H1 (cell line): ENCODE measurements at regions not wholly inside any gene's neighbourhood (a gene's known extent, or its start where the extent isn't known, plus 50 kb on each side); places are given as distances from the start of the nearest gene placed in this dataset.

Experiments used
- CTCF ChIA-PET: fragments of 300-600 bp; sonication (Branson Sonifier 250); formaldehyde crosslinking; loops from one replicate; lab custom pipeline; 2021; ENCODE audit not compliant: partially characterized antibody; lab: Charles Lee
- POLR2A ChIA-PET: fragments of 300-600 bp; sonication (Branson Sonifier 250); formaldehyde crosslinking; loops from one replicate; lab custom pipeline; 2021; ENCODE audit warnings: inconsistent platforms; ENCODE audit not compliant: partially characterized antibody; lab: Charles Lee
- DNase-seq, 2 experiments: peaks; one replicate each; pipeline versions ENCODE4 v3.0.0 to v3.0.0-alpha.2; 2010 to 2022; ENCODE audit warnings: low spot score in 2 of 2, low read depth in 1 of 2, mixed read lengths in 1 of 2
- FAIRE-seq: peaks from 2 replicates; lab custom pipeline; 2011; peaks lifted over from hg19 to GRCh38; lab: Jason Lieb, UNC
- H2AFZ ChIP-seq: 2 replicates; pipeline ENCODE4 v1.8.1; 2012; ENCODE audit warnings: low read length, inconsistent platforms
- H2AK5ac ChIP-seq: 2 replicates; pipeline ENCODE4 v1.6.1; 2013; ENCODE audit warnings: low read depth, low read length
- H2BK120ac ChIP-seq: replicated peaks from 2 replicates; pipeline ENCODE3; 2013; ENCODE audit warnings: low read depth, low read length, inconsistent platforms
- H2BK12ac ChIP-seq: 2 replicates; pipeline ENCODE4 v1.6.1; 2013; ENCODE audit warnings: low read depth, low read length
- H2BK15ac ChIP-seq: 2 replicates; pipeline ENCODE4 v1.6.1; 2013; ENCODE audit warnings: low read length
- H2BK20ac ChIP-seq: 2 replicates; pipeline ENCODE4 v1.6.1; 2013; ENCODE audit warnings: low read length
- H2BK5ac ChIP-seq: 2 replicates; pipeline ENCODE4 v1.6.1; 2013; ENCODE audit warnings: low read depth, low read length
- H3K14ac ChIP-seq: 2 replicates; pipeline ENCODE4 v1.6.1; 2013; ENCODE audit warnings: inconsistent platforms; ENCODE audit not compliant: insufficient read length
- H3K18ac ChIP-seq: 2 replicates; pipeline ENCODE4 v1.6.1; 2013; ENCODE audit warnings: low read length; ENCODE audit errors: extremely low read depth
- H3K23ac ChIP-seq: 2 replicates; pipeline ENCODE4 v1.6.1; 2013; ENCODE audit warnings: inconsistent platforms; ENCODE audit not compliant: insufficient read length
- H3K23me2 ChIP-seq: 2 replicates; pipeline ENCODE4 v1.6.1; 2013; ENCODE audit warnings: low read depth, low read length
- H3K27ac ChIP-seq: 2 replicates; pipeline ENCODE4 v1.6.1; 2011; ENCODE audit warnings: low read depth, low read length, inconsistent platforms
- H3K27me3 ChIP-seq, 4 experiments: replicated peaks in 1 of 4; 1 replicate in 1 of 4; 2 replicates in 3 of 4; pipeline versions ENCODE4 v1.6.1 to v1.8.1; 2011 to 2013; ENCODE audit warnings: low read length in 3 of 4, mild to moderate bottlenecking in 3 of 4, inconsistent platforms in 2 of 4, mixed read lengths in 2 of 4, moderate library complexity in 1 of 4; ENCODE audit not compliant: control insufficient read depth in 3 of 4, insufficient read depth in 3 of 4; ENCODE audit errors: extremely low read depth in 1 of 4
- H3K36me3 ChIP-seq, 4 experiments: 2 replicates each; pipeline versions ENCODE4 v1.6.1 to v1.8.1; 2011 to 2013; ENCODE audit warnings: mild to moderate bottlenecking in 4 of 4, low read length in 3 of 4, moderate library complexity in 2 of 4, control low read depth in 1 of 4, inconsistent platforms in 1 of 4; ENCODE audit not compliant: insufficient read depth in 4 of 4, control insufficient read depth in 2 of 4
- H3K4ac ChIP-seq: replicated peaks from 2 replicates; pipeline ENCODE3; 2013; ENCODE audit warnings: low read length, low read depth, mixed read lengths, inconsistent platforms; ENCODE audit not compliant: insufficient read length
- H3K4me1 ChIP-seq, 4 experiments: replicated peaks in 1 of 4; 1 replicate in 1 of 4; 2 replicates in 3 of 4; pipeline versions ENCODE4 v1.6.1 to v1.8.1; 2011 to 2013; ENCODE audit warnings: low read length in 3 of 4, inconsistent platforms in 2 of 4, mixed read lengths in 1 of 4; ENCODE audit not compliant: insufficient read depth in 4 of 4, control insufficient read depth in 3 of 4
- H3K4me2 ChIP-seq, 2 experiments: 2 replicates each; pipeline versions ENCODE4 v1.6.1 to v1.8.1; 2011 to 2013; ENCODE audit warnings: low read depth in 2 of 2, low read length in 2 of 2, control low read depth in 1 of 2, inconsistent platforms in 1 of 2, mild to moderate bottlenecking in 1 of 2; ENCODE audit not compliant: insufficient read depth in 1 of 2
- H3K4me3 ChIP-seq, 4 experiments: fragments of 200-600, 300-600 bp in 1 of 4; sonication (generic), shearing (Covaris generic), sonication (Bioruptor Twin) in 1 of 4; 2 replicates each; pipeline versions ENCODE4 v1.5.1 to v1.8.1; 2011 to 2016; ENCODE audit warnings: low read length in 4 of 4, low read depth in 3 of 4, control low read depth in 2 of 4, inconsistent platforms in 2 of 4, mild to moderate bottlenecking in 2 of 4, mixed read lengths in 1 of 4, moderate library complexity in 1 of 4; ENCODE audit not compliant: insufficient read depth in 2 of 4; ENCODE audit errors: extremely low read depth in 1 of 4
- H3K56ac ChIP-seq: replicated peaks from 2 replicates; pipeline ENCODE3; 2013; ENCODE audit warnings: low read depth, mild to moderate bottlenecking, mixed read lengths, low read length, inconsistent platforms; ENCODE audit not compliant: insufficient read length
- H3K79me1 ChIP-seq: 2 replicates; pipeline ENCODE4 v1.6.1; 2013; ENCODE audit warnings: low read depth, low read length, control low read depth
- H3K79me2 ChIP-seq, 2 experiments: 2 replicates each; pipeline versions ENCODE4 v1.6.1 to v1.8.1; 2012 to 2013; ENCODE audit warnings: low read length in 2 of 2, mild to moderate bottlenecking in 2 of 2, inconsistent platforms in 1 of 2; ENCODE audit not compliant: insufficient read depth in 2 of 2, control insufficient read depth in 1 of 2
- H3K9ac ChIP-seq, 4 experiments: replicated peaks in 1 of 4; 1 replicate in 1 of 4; 2 replicates in 3 of 4; pipeline versions ENCODE4 v1.6.1 to v1.8.1; 2011 to 2013; ENCODE audit warnings: low read depth in 3 of 4, low read length in 3 of 4, control low read depth in 2 of 4, mild to moderate bottlenecking in 2 of 4, moderate library complexity in 2 of 4, inconsistent platforms in 1 of 4; ENCODE audit errors: extremely low read depth in 1 of 4
- H3K9me3 ChIP-seq, 2 experiments: 2 replicates each; pipeline versions ENCODE4 v1.6.1 to v1.8.1; 2012 to 2013; ENCODE audit warnings: mild to moderate bottlenecking in 2 of 2, moderate library complexity in 2 of 2, control low read depth in 1 of 2, inconsistent platforms in 1 of 2, low read depth in 1 of 2, low read length in 1 of 2, mixed read lengths in 1 of 2; ENCODE audit not compliant: insufficient read depth in 2 of 2
- H4K20me1 ChIP-seq, 2 experiments: replicated peaks in 1 of 2; 2 replicates each; pipeline versions ENCODE3 to v1.8.1; 2011 to 2013; ENCODE audit warnings: inconsistent platforms in 2 of 2, low read length in 2 of 2, mild to moderate bottlenecking in 1 of 2; ENCODE audit not compliant: insufficient read depth in 2 of 2, control insufficient read depth in 1 of 2
- H4K5ac ChIP-seq: 2 replicates; pipeline ENCODE4 v1.6.1; 2013; ENCODE audit warnings: low read length, low read depth, mixed read lengths, inconsistent platforms; ENCODE audit not compliant: insufficient read length
- H4K8ac ChIP-seq: 2 replicates; pipeline ENCODE4 v1.8.0; 2013; ENCODE audit warnings: mild to moderate bottlenecking, moderate library complexity, low read length, inconsistent platforms; ENCODE audit not compliant: insufficient read depth; ENCODE audit errors: extremely low read depth
- H4K91ac ChIP-seq: replicated peaks from 2 replicates; pipeline ENCODE3; 2013; ENCODE audit warnings: low read length, mixed read lengths, inconsistent platforms; ENCODE audit not compliant: insufficient read length
- ASH2L ChIP-seq: fragments of 200-600, 300-600 bp; sonication (generic); IDR thresholded peaks from one replicate; pipeline ENCODE4 v1.7.1; 2017; ENCODE audit warnings: low read length
- BCL11A ChIP-seq, 2 experiments: IDR thresholded peaks; one replicate each; pipeline ENCODE4 v1.6.1; 2011; ENCODE audit warnings: low read depth in 2 of 2, low read length in 2 of 2, mild to moderate bottlenecking in 2 of 2
- CHD1 ChIP-seq: IDR thresholded peaks from 2 replicates; pipeline ENCODE4 v1.6.1; 2012; ENCODE audit warnings: low read depth, low read length, improper control_type of control experiment
- EZH2 ChIP-seq: fragments of 200-600 bp; sonication (generic); IDR thresholded peaks from 2 replicates; pipeline ENCODE4 v1.7.1; 2012; ENCODE audit warnings: low read depth, mild to moderate bottlenecking, moderate library complexity, low read length, inconsistent platforms; ENCODE audit not compliant: severe bottlenecking
- MAX ChIP-seq: IDR thresholded peaks from 2 replicates; pipeline ENCODE4 v1.6.1; 2012; ENCODE audit warnings: inconsistent platforms
- POU5F1 ChIP-seq: IDR thresholded peaks from 2 replicates; pipeline ENCODE4 v1.6.1; 2011; ENCODE audit warnings: low read depth, mild to moderate bottlenecking, low read length, moderate library complexity
- RFX5 ChIP-seq: IDR thresholded peaks from 2 replicates; pipeline ENCODE4 v1.6.1; 2011; ENCODE audit warnings: low read depth, low read length, improper control_type of control experiment, borderline replicate concordance
- RXRA ChIP-seq: IDR thresholded peaks from 2 replicates; pipeline ENCODE4 v1.6.1; 2011; ENCODE audit warnings: low read depth, mild to moderate bottlenecking, low read length, moderate library complexity; ENCODE audit not compliant: insufficient read depth
- SAP30 ChIP-seq: fragments of 300-600 bp; sonication (generic); IDR thresholded peaks from 2 replicates; pipeline ENCODE4 v1.7.1; 2012; ENCODE audit warnings: low read length, moderate library complexity, mild to moderate bottlenecking, inconsistent platforms; ENCODE audit not compliant: insufficient read depth, insufficient replicate concordance
- SIRT6 ChIP-seq: IDR thresholded peaks from one replicate; pipeline ENCODE4 v1.7.1; 2012; ENCODE audit warnings: low read length, inconsistent platforms
- SP2 ChIP-seq: IDR thresholded peaks from 2 replicates; pipeline ENCODE4 v1.6.1; 2012; ENCODE audit warnings: mild to moderate bottlenecking, low read length, inconsistent platforms
- SUZ12 ChIP-seq: fragments of 200-600 bp; sonication (generic); IDR thresholded peaks from 2 replicates; pipeline ENCODE4 v1.6.1; 2012; ENCODE audit warnings: mild to moderate bottlenecking, inconsistent platforms, low read length, moderate library complexity, mixed read lengths
- TBP ChIP-seq: IDR thresholded peaks from 2 replicates; pipeline ENCODE4 v1.6.1; 2011; ENCODE audit warnings: low read depth, low read length, improper control_type of control experiment

DNA sequence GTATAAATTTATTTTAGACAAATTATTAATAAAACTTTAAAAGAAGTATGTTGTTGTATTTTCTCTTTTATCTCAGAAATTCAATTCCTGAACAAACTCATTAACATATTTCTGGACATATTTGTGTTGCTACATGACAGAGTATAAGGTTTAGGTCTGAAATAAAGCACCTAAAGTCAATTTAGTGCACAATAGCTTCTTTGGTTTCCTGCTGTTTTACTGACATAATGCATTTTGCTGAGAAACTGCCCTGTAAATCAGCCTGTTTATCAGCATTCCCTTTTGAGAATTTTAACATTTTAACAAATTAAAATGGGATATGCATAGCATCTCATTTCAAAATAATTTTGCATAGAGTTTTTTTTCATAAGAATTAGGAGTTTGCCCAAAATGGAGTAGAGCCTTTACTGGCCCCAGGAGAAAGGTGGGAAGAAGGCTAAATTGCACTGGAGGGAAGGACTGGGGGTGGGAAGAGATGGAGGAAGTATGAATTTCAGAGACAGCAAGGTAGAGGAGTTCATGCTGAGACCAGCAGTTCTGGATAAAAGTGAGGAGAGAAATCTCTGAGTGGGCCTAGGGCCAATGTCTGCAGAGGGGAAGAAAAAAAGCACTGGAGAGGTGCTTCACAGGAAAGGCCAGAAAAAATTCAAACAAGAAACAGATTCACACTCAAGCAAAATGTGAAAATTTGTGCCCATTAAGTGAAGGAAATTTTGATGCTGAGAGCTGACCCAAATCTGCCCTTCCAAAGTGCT, 324.2 kb upstream of the HSF2 start:
- no peak overlapping the region for H4K5ac ChIP-seq
- no peak overlapping the region for H2AK5ac ChIP-seq
- H3K36me3 ChIP-seq = no peaks in the 10 kb centered on the region
- H3K18ac ChIP-seq = no peak overlapping the region; the same call in 1 of the 2 replicates
- no peak for DNase-seq
- H3K4ac ChIP-seq = no peak overlapping the region
- no peak overlapping the region for H3K14ac ChIP-seq
- no peak overlapping the region for H3K4me2 ChIP-seq
- H3K9ac ChIP-seq = no peak overlapping the region
- peaks cover 0 to 4% (median 0%) of the 10 kb centered on the region in 4 experiments; a peak in 2 of 7 replicates for H3K4me1 ChIP-seq
- no peak overlapping the region for H2BK120ac ChIP-seq
- H3K23me2 ChIP-seq = peaks cover 1% of the 10 kb centered on the region; the same call in 1 of the 2 replicates
- no peak overlapping the region for H2AFZ ChIP-seq
- H4K91ac ChIP-seq = no peak overlapping the region
- H3K56ac ChIP-seq = no peak overlapping the region
- H2BK5ac ChIP-seq = no peak overlapping the region
- FAIRE-seq = no peak
- POLR2A ChIA-PET = no interaction called here
- H3K4me3 ChIP-seq = no peak overlapping the region
- H4K8ac ChIP-seq = no peak overlapping the region
- no peak overlapping the region for H2BK20ac ChIP-seq
- H3K27me3 ChIP-seq = peaks cover 0 to 1% (median 0%) of the 10 kb centered on the region in 4 experiments; a peak in 1 of 7 replicates
- H2BK15ac ChIP-seq = no peak overlapping the region
- H3K27ac ChIP-seq = no peak overlapping the region
- H3K9me3 ChIP-seq = no peaks in the 10 kb centered on the region
- no peaks in the 10 kb centered on the region for H4K20me1 ChIP-seq
- H3K79me2 ChIP-seq = no peaks in the 10 kb centered on the region
- H3K79me1 ChIP-seq = no peaks in the 10 kb centered on the region
- CTCF ChIA-PET = interaction anchor here (1.2 kb wide), 1 partner anchor 196 kb away, joined by 3 read pairs; no protein-coding TSS in a partner anchor
- TF ChIP-seq CHD1 (no peak), MAX (no peak), SIRT6 (no peak), TBP (no peak), EZH2 (no peak), RFX5 (no peak), POU5F1 (no peak), RXRA (no peak), BCL11A (IDR thresholded peaks at IDR 0.05; ENCODE audit: low read depth in 2 of 2, low read length in 2 of 2) (no peak), SUZ12 (no peak), SAP30 (no peak), SP2 (no peak), ASH2L (no peak)
- TF ChIP-seq, all 59 proteins: peak for 0
- Histone ChIP-seq H3K23ac (no peak overlapping the region), H2BK12ac (no peak overlapping the region)
